Stromal cell of bone marrow (primary cell): ENCODE measurements at regions not wholly inside any gene's neighbourhood (a gene's known extent, or its start where the extent isn't known, plus 50 kb on each side); places are given as distances from the start of the nearest gene placed in this dataset.

Experiments used
- DNase-seq: peaks from one replicate; pipeline ENCODE4 v3.0.0-alpha.2; 2012; ENCODE audit warnings: low read depth

- DNase-seq, result no peak
Measured at GRCh38 chr1:34478515-34479076, 276.3 kb upstream of the GJB5 start.

GRCh38 chr1:34479731-34480130, 275.1 kb upstream of the GJB5 start:
- no peak for DNase-seq

- DNase-seq, result no peak
Measured at GRCh38 chr1:34488080-34488708, 266.7 kb upstream of the GJB5 start.

- no peak for DNase-seq
Measured at GRCh38 chr1:34500451-34500850, 254.4 kb upstream of the GJB5 start.

GRCh38 chr1:34511802-34512201, 243.0 kb upstream of the GJB5 start:
- DNase-seq, result no peak

GRCh38 chr1:34518146-34518699, 236.6 kb upstream of the GJB5 start:
- no peak for DNase-seq

- DNase-seq, result no peak
Measured at GRCh38 chr1:34520111-34520510, 234.7 kb upstream of the GJB5 start.

- no peak for DNase-seq
Measured at GRCh38 chr1:34524783-34525182, 230.1 kb upstream of the GJB5 start.

GRCh38 chr1:34529935-34530859, 224.7 kb upstream of the GJB5 start:
- no peak for DNase-seq

GRCh38 chr1:34532113-34532512, 222.7 kb upstream of the GJB5 start:
- no peak for DNase-seq

- DNase-seq, result no peak
Measured at GRCh38 chr1:34538481-34538880, 216.4 kb upstream of the GJB5 start.

- DNase-seq, result no peak
Measured at GRCh38 chr1:34547046-34547674, 207.7 kb upstream of the GJB5 start.

GRCh38 chr1:34549199-34549598, 205.6 kb upstream of the GJB5 start:
- DNase-seq, result no peak

GRCh38 chr1:34578306-34578705, 176.5 kb upstream of the GJB5 start:
- no peak for DNase-seq

GRCh38 chr1:34582356-34582755, 172.5 kb upstream of the GJB5 start:
- no peak for DNase-seq

- DNase-seq, result no peak
Measured at GRCh38 chr1:34587761-34588160, 167.1 kb upstream of the GJB5 start.

- DNase-seq, result no peak
Measured at GRCh38 chr1:34590211-34590623, 164.6 kb upstream of the GJB5 start.

- DNase-seq, result no peak
Measured at GRCh38 chr1:34591751-34592629, 162.9 kb upstream of the GJB5 start.

GRCh38 chr1:34597877-34598514, 156.9 kb upstream of the GJB5 start:
- peak; percentile 6 for DNase-seq

GRCh38 chr1:34602907-34603306, 151.9 kb upstream of the GJB5 start:
- DNase-seq, result no peak

GRCh38 chr1:34603594-34603993, 151.3 kb upstream of the GJB5 start:
- DNase-seq, result no peak
